Left hindlimb (tissue), 1 donor: ENCODE measurements at regions not wholly inside any gene's neighbourhood (a gene's known extent, or its start where the extent isn't known, plus 50 kb on each side); places are given as distances from the start of the nearest gene placed in this dataset.
"Not testable (repeated sequence)": the region's sequence is repeated elsewhere in the genome, so short reads cannot be mapped to it uniquely, and the experiment has no call there.

ENCODE experiments used
- DNase-seq: peaks from one replicate; pipeline ENCODE4 v3.0.0-alpha.2; 2018

- no peak for DNase-seq
These were observed 203.7 kb upstream of the RSPO3 start for GRCh38 chr6:126914801-126915200.

- no peak for DNase-seq
These were observed 198.5 kb upstream of the RSPO3 start for GRCh38 chr6:126919947-126920346.

GRCh38 chr6:126923807-126924206, 194.7 kb upstream of the RSPO3 start:
- DNase-seq: no peak

GRCh38 chr6:126926926-126927325, 191.5 kb upstream of the RSPO3 start:
- DNase-seq: no peak

- no peak for DNase-seq
These were observed 190.6 kb upstream of the RSPO3 start for GRCh38 chr6:126927841-126928240.

GRCh38 chr6:126937426-126937825, 181.0 kb upstream of the RSPO3 start:
- DNase-seq: no peak

GRCh38 chr6:126939784-126940183, 178.7 kb upstream of the RSPO3 start:
- no peak for DNase-seq

GRCh38 chr6:126941751-126942150, 176.7 kb upstream of the RSPO3 start:
- DNase-seq: no peak

GRCh38 chr6:126944512-126944911, 174.0 kb upstream of the RSPO3 start:
- DNase-seq: no peak

GRCh38 chr6:126945150-126945685, 173.3 kb upstream of the RSPO3 start:
- no peak for DNase-seq

- no peak for DNase-seq
These were observed 172.6 kb upstream of the RSPO3 start for GRCh38 chr6:126945812-126946360.

GRCh38 chr6:126947070-126947469, 171.4 kb upstream of the RSPO3 start:
- DNase-seq: no peak

- DNase-seq: no peak
These were observed 168.7 kb upstream of the RSPO3 start for GRCh38 chr6:126949786-126950185.

GRCh38 chr6:126955621-126956020, 162.8 kb upstream of the RSPO3 start:
- DNase-seq: no peak

GRCh38 chr6:126957721-126958120, 160.8 kb upstream of the RSPO3 start:
- no peak for DNase-seq

- no peak for DNase-seq
These were observed 158.7 kb upstream of the RSPO3 start for GRCh38 chr6:126959765-126960164.

GRCh38 chr6:126963077-126963809, 155.2 kb upstream of the RSPO3 start:
- no peak for DNase-seq

GRCh38 chr6:126967296-126968005, 151.0 kb upstream of the RSPO3 start:
- no peak for DNase-seq

- no peak for DNase-seq
These were observed 142.1 kb upstream of the RSPO3 start for GRCh38 chr6:126976253-126976797.

- DNase-seq: no peak
These were observed 134.7 kb upstream of the RSPO3 start for GRCh38 chr6:126983779-126984178.

GRCh38 chr6:126988125-126988524, 130.3 kb upstream of the RSPO3 start:
- DNase-seq: not testable (repeated sequence)

- no peak for DNase-seq
These were observed 117.8 kb upstream of the RSPO3 start for GRCh38 chr6:127000631-127001030.

- DNase-seq: no peak
These were observed 104.6 kb upstream of the RSPO3 start for GRCh38 chr6:127013865-127014264.

- no peak for DNase-seq
These were observed 102.6 kb upstream of the RSPO3 start for GRCh38 chr6:127015858-127016257.
